ENCODE measurements at regions not wholly inside any gene's neighbourhood (a gene's known extent, or its start where the extent isn't known, plus 50 kb on each side); places are given as distances from the start of the nearest gene placed in this dataset.
"Not testable (repeated sequence)": the region's sequence is repeated elsewhere in the genome, so short reads cannot be mapped to it uniquely, and the experiment has no call there.

GRCh38 chr9:1879501-1879900, 135.6 kb upstream of the SMARCA2 start:
- DNase-seq, result no peak

GRCh38 chr9:1880038-1880565, 135.0 kb upstream of the SMARCA2 start:
- no peak for DNase-seq

- DNase-seq, result no peak
Observed at GRCh38 chr9:1881708-1882295, 133.3 kb upstream of the SMARCA2 start.

GRCh38 chr9:1882711-1883403, 132.3 kb upstream of the SMARCA2 start:
- no peak for DNase-seq

- DNase-seq, result no peak
Observed at GRCh38 chr9:1890201-1890600, 124.9 kb upstream of the SMARCA2 start.

- no peak for DNase-seq
Observed at GRCh38 chr9:1890816-1891215, 124.3 kb upstream of the SMARCA2 start.

GRCh38 chr9:1903080-1903704, 112.0 kb upstream of the SMARCA2 start:
- DNase-seq, result not testable (repeated sequence)

- no peak for DNase-seq
Observed at GRCh38 chr9:1907465-1907864, 107.7 kb upstream of the SMARCA2 start.

GRCh38 chr9:1909322-1909721, 105.8 kb upstream of the SMARCA2 start:
- no peak for DNase-seq

GRCh38 chr9:1910269-1910811, 104.8 kb upstream of the SMARCA2 start:
- DNase-seq, result no peak

GRCh38 chr9:1913631-1914330, 101.4 kb upstream of the SMARCA2 start:
- no peak for DNase-seq

- DNase-seq, result no peak
Observed at GRCh38 chr9:1916095-1916494, 99.1 kb upstream of the SMARCA2 start.

- DNase-seq, result no peak
Observed at GRCh38 chr9:1916655-1917054, 98.5 kb upstream of the SMARCA2 start.

- DNase-seq, result no peak
Observed at GRCh38 chr9:1917396-1917935, 97.7 kb upstream of the SMARCA2 start.

GRCh38 chr9:1918108-1918507, 97.0 kb upstream of the SMARCA2 start:
- no peak for DNase-seq

GRCh38 chr9:1918622-1919021, 96.5 kb upstream of the SMARCA2 start:
- DNase-seq, result no peak

GRCh38 chr9:1919229-1919628, 95.9 kb upstream of the SMARCA2 start:
- DNase-seq, result no peak

GRCh38 chr9:1920386-1920785, 94.8 kb upstream of the SMARCA2 start:
- DNase-seq, result no peak

- DNase-seq, result no peak
Observed at GRCh38 chr9:1922026-1922425, 93.1 kb upstream of the SMARCA2 start.

- no peak for DNase-seq
Observed at GRCh38 chr9:1927546-1927945, 87.6 kb upstream of the SMARCA2 start.

- no peak for DNase-seq
Observed at GRCh38 chr9:1929134-1929533, 86.0 kb upstream of the SMARCA2 start.

- DNase-seq, result no peak
Observed at GRCh38 chr9:1929722-1930244, 85.4 kb upstream of the SMARCA2 start.
